Neural progenitor cell (in vitro differentiated cells): ENCODE measurements at regions not wholly inside any gene's neighbourhood (a gene's known extent, or its start where the extent isn't known, plus 50 kb on each side); places are given as distances from the start of the nearest gene placed in this dataset.

Experiments used
- DNase-seq: peaks from one replicate; pipeline ENCODE4 v3.0.0-alpha.2; 2016; ENCODE audit warnings: low spot score
- H2AFZ ChIP-seq: fragments of 200-600 bp; sonication (generic); replicated peaks from 2 replicates; pipeline ENCODE4 v1.6.1; 2016; ENCODE audit warnings: antibody characterized with exemption
- H3F3A ChIP-seq: fragments of 200-600 bp; sonication (generic); 2 replicates; pipeline ENCODE4 v1.6.1; 2016; ENCODE audit warnings: antibody characterized with exemption, low read depth
- H3K27ac ChIP-seq: fragments of 200-600 bp; sonication (generic); 2 replicates; pipeline ENCODE4 v1.5.1; 2016; ENCODE audit warnings: mild to moderate bottlenecking
- H3K27me3 ChIP-seq: fragments of 200-600 bp; sonication (generic); 2 replicates; pipeline ENCODE4 v1.6.1; 2016; ENCODE audit warnings: mild to moderate bottlenecking, moderate library complexity
- H3K36me3 ChIP-seq: fragments of 200-600 bp; sonication (generic); 2 replicates; pipeline ENCODE4 v1.5.1; 2016
- H3K4me1 ChIP-seq: fragments of 200-600 bp; sonication (generic); 2 replicates; pipeline ENCODE4 v1.6.1; 2016; ENCODE audit warnings: mixed run types
- H3K4me2 ChIP-seq: fragments of 200-600 bp; sonication (generic); 2 replicates; pipeline ENCODE4 v1.6.1; 2016
- H3K4me3 ChIP-seq: fragments of 200-600 bp; sonication (generic); 2 replicates; pipeline ENCODE4 v1.5.1; 2016
- H3K79me2 ChIP-seq: fragments of 200-600 bp; sonication (generic); 2 replicates; pipeline ENCODE4 v1.6.1; 2016; ENCODE audit warnings: low read depth
- H3K9ac ChIP-seq: fragments of 200-600 bp; sonication (generic); 2 replicates; pipeline ENCODE4 v1.6.1; 2016
- H3K9me3 ChIP-seq: fragments of 200-600 bp; sonication (generic); 2 replicates; pipeline ENCODE4 v1.5.1; 2016; ENCODE audit warnings: low read depth
- H4K20me1 ChIP-seq: fragments of 200-600 bp; sonication (generic); 2 replicates; pipeline ENCODE4 v1.6.1; 2016; ENCODE audit warnings: low read depth
- H3K27ac Mint-ChIP-seq: 3 replicates; pipeline ENCODE4 v1.8.0; 2021; ENCODE audit warnings: mixed read lengths
- H3K27me3 Mint-ChIP-seq: 2 replicates; pipeline ENCODE4 v1.8.0; 2022; ENCODE audit warnings: low read depth, mild to moderate bottlenecking, inconsistent platforms, moderate library complexity, mixed read lengths; ENCODE audit not compliant: insufficient read depth
- H3K36me3 Mint-ChIP-seq: 3 replicates; pipeline ENCODE4 v1.8.0; 2021; ENCODE audit warnings: mixed read lengths
- H3K4me1 Mint-ChIP-seq: 3 replicates; pipeline ENCODE4 v1.8.0; 2021; ENCODE audit warnings: mixed read lengths
- H3K4me3 Mint-ChIP-seq: 3 replicates; pipeline ENCODE4 v1.8.0; 2021; ENCODE audit warnings: mild to moderate bottlenecking, moderate library complexity, mixed read lengths
- H3K9me3 Mint-ChIP-seq: 3 replicates; pipeline ENCODE4 v1.8.0; 2020; ENCODE audit warnings: mixed read lengths
- EZH2 ChIP-seq: fragments of 200-600 bp; sonication (generic); IDR thresholded peaks from 2 replicates; pipeline ENCODE4 v1.6.1; 2017; ENCODE audit warnings: antibody characterized with exemption, mild to moderate bottlenecking, moderate library complexity
- EZH2phosphoT487 ChIP-seq: fragments of 200-600 bp; sonication (generic); IDR thresholded peaks from 2 replicates; pipeline ENCODE4 v1.6.1; 2017; ENCODE audit warnings: antibody characterized with exemption
- TF ChIP-seq, protein P1 (sequence below): fragments of 200-600 bp; sonication (generic); IDR thresholded peaks from 2 replicates; pipeline ENCODE4 v1.5.1; 2017; ENCODE audit warnings: antibody characterized with exemption, mild to moderate bottlenecking

DNA sequence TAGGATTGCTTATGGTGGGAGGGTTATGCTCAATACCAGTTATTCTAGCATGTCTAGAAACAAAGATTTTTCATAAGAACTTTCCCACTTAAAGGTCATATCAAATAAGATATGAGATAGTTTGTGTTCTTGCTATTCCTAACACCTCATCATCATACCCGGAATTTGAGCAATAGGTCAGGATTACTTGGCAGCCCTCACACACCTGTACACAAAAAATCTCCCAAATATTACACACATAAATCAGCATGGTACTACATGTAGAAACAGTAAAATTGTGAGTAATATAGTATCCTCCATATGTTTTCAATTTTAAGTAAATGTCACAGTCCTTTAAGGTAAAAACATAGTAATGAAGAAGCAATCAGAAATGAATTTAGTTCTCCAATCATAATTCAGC lies 113.7 kb downstream of the SLC25A46 start:
- no peaks in the 10 kb centered on the region for H3F3A ChIP-seq
- H3K36me3 ChIP-seq: no peaks in the 10 kb centered on the region
- H3K4me2 ChIP-seq: no peak overlapping the region
- no peak overlapping the region for H3K4me3 ChIP-seq
- H3K27me3 Mint-ChIP-seq: no peaks in the 10 kb centered on the region
- no peaks in the 10 kb centered on the region for H4K20me1 ChIP-seq
- no peak overlapping the region for H3K27ac Mint-ChIP-seq
- no peak overlapping the region for H2AFZ ChIP-seq
- no peaks in the 10 kb centered on the region for H3K79me2 ChIP-seq
- TF ChIP-seq EZH2phosphoT487 (no peak), EZH2 (no peak)
- no peaks in the 10 kb centered on the region for H3K27me3 ChIP-seq
- no peaks in the 10 kb centered on the region for H3K4me1 ChIP-seq
- H3K4me1 Mint-ChIP-seq: no peaks in the 10 kb centered on the region
- no peak for DNase-seq
- H3K4me3 Mint-ChIP-seq: no peak overlapping the region
- H3K36me3 Mint-ChIP-seq: no peaks in the 10 kb centered on the region
- H3K9ac ChIP-seq: no peak overlapping the region
- H3K9me3 Mint-ChIP-seq: peaks cover 10% of the 10 kb centered on the region
- H3K27ac ChIP-seq: no peak overlapping the region
- H3K9me3 ChIP-seq: no peaks in the 10 kb centered on the region

DNA sequence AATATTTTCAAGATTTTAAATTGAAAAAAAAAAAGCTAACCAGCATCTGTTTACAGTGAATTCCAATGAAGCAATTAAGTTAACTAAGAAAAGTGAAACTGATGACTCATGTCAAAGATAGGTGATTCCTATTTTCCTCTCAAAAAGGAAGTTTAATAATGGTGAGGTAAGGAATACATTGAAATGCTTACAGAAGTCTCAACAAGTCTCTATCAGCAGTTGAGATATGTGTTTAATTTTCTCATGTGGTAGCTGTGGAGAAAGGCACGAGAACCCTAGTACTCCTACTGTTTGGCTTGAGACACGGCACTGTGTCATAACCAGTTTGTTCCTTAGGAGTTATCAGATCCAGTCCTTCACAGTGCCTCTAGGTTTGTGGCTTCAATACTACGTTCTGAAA lies 114.5 kb downstream of the SLC25A46 start:
- no peaks in the 10 kb centered on the region for H3K79me2 ChIP-seq
- no peak overlapping the region for H2AFZ ChIP-seq
- Mint-ChIP-seq H3K27ac (no peak overlapping the region), H3K27me3 (no peaks in the 10 kb centered on the region), H3K4me1 (no peaks in the 10 kb centered on the region), H3K4me3 (no peak overlapping the region), H3K36me3 (no peaks in the 10 kb centered on the region), H3K9me3 (peaks cover 7% of the 10 kb centered on the region)
- no peaks in the 10 kb centered on the region for H3K27me3 ChIP-seq
- no peaks in the 10 kb centered on the region for H4K20me1 ChIP-seq
- no peaks in the 10 kb centered on the region for H3K36me3 ChIP-seq
- H3K9me3 ChIP-seq: no peaks in the 10 kb centered on the region
- no peaks in the 10 kb centered on the region for H3K4me1 ChIP-seq
- H3F3A ChIP-seq: no peaks in the 10 kb centered on the region
- H3K4me3 ChIP-seq: no peak overlapping the region
- TF ChIP-seq EZH2: no peak
- TF ChIP-seq EZH2phosphoT487: no peak
- TF ChIP-seq, protein P1, sequence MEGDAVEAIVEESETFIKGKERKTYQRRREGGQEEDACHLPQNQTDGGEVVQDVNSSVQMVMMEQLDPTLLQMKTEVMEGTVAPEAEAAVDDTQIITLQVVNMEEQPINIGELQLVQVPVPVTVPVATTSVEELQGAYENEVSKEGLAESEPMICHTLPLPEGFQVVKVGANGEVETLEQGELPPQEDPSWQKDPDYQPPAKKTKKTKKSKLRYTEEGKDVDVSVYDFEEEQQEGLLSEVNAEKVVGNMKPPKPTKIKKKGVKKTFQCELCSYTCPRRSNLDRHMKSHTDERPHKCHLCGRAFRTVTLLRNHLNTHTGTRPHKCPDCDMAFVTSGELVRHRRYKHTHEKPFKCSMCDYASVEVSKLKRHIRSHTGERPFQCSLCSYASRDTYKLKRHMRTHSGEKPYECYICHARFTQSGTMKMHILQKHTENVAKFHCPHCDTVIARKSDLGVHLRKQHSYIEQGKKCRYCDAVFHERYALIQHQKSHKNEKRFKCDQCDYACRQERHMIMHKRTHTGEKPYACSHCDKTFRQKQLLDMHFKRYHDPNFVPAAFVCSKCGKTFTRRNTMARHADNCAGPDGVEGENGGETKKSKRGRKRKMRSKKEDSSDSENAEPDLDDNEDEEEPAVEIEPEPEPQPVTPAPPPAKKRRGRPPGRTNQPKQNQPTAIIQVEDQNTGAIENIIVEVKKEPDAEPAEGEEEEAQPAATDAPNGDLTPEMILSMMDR: no peak
- no peak overlapping the region for H3K9ac ChIP-seq
- no peak overlapping the region for H3K4me2 ChIP-seq
- no peak overlapping the region for H3K27ac ChIP-seq
- DNase-seq: no peak

DNA sequence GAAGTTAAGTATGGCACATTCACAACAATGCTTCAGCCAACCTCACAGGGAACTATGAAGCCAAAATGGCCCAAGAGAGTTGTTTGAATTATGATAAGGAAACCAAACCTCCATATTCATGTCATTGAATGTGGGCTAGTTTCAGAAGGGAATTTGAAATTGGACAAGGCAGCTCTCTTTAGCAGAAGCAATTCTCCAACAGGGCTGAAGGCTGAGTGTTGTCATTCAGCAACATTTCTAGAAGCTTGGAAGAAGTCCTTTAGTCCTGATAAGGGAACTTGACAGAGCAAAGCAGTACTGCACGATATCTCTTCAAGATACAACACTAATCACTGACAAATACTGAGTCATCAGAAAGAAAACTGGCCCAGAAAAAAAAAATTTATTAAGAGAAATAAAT lies 115.4 kb downstream of the SLC25A46 start:
- Histone ChIP-seq H3K9ac (no peak overlapping the region), H3K79me2 (no peaks in the 10 kb centered on the region), H3F3A (no peaks in the 10 kb centered on the region), H3K36me3 (no peaks in the 10 kb centered on the region), H3K9me3 (no peaks in the 10 kb centered on the region), H3K27ac (no peak overlapping the region), H2AFZ (no peak overlapping the region), H3K27me3 (no peaks in the 10 kb centered on the region), H3K4me1 (no peaks in the 10 kb centered on the region), H3K4me2 (no peak overlapping the region), H4K20me1 (no peaks in the 10 kb centered on the region), H3K4me3 (no peak overlapping the region)
- H3K27ac Mint-ChIP-seq: no peak overlapping the region
- no peaks in the 10 kb centered on the region for H3K36me3 Mint-ChIP-seq
- H3K4me3 Mint-ChIP-seq: no peak overlapping the region
- TF ChIP-seq EZH2 (no peak), EZH2phosphoT487 (no peak)
- TF ChIP-seq, protein P1: no peak
- no peak for DNase-seq
- H3K27me3 Mint-ChIP-seq: peaks cover under 1% of the 10 kb centered on the region
- H3K4me1 Mint-ChIP-seq: no peaks in the 10 kb centered on the region
- no peaks in the 10 kb centered on the region for H3K9me3 Mint-ChIP-seq

DNA sequence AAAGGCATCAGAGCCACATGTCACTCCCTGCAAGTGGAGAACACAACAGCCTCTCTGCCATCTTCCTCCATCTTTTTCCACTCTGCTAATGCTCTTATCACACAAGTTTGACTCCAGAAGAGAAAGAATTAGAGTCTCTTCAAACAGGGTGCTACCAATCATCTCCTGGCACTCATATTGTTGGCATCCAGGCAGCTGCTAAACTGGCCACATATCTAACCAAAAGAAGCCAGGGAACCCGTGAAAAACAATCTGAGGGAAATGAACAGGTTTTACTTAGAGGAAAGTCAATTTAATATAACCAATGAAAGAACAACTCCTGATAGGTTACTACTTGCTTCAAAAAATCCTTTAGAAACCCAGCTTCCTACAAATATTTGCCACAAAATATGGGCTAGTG lies 117.2 kb downstream of the SLC25A46 start:
- H3K36me3 Mint-ChIP-seq: no peaks in the 10 kb centered on the region
- no peak overlapping the region for H3K4me3 Mint-ChIP-seq
- Histone ChIP-seq H3F3A (no peaks in the 10 kb centered on the region), H3K4me3 (no peak overlapping the region), H2AFZ (no peak overlapping the region), H3K36me3 (no peaks in the 10 kb centered on the region), H3K4me1 (no peaks in the 10 kb centered on the region), H3K79me2 (no peaks in the 10 kb centered on the region), H3K27ac (no peak overlapping the region), H3K9ac (no peak overlapping the region), H3K4me2 (no peak overlapping the region), H4K20me1 (no peaks in the 10 kb centered on the region), H3K27me3 (no peaks in the 10 kb centered on the region), H3K9me3 (no peaks in the 10 kb centered on the region)
- no peak for DNase-seq
- no peak overlapping the region for H3K27ac Mint-ChIP-seq
- no peaks in the 10 kb centered on the region for H3K4me1 Mint-ChIP-seq
- no peaks in the 10 kb centered on the region for H3K9me3 Mint-ChIP-seq
- H3K27me3 Mint-ChIP-seq: peaks cover 2% of the 10 kb centered on the region
- no peak for TF ChIP-seq EZH2
- TF ChIP-seq, protein P1: no peak
- no peak for TF ChIP-seq EZH2phosphoT487
